ENCODE measurements at regions not wholly inside any gene's neighbourhood (a gene's known extent, or its start where the extent isn't known, plus 50 kb on each side); places are given as distances from the start of the nearest gene placed in this dataset.
A peak's percentile ranks its signal among the peaks of the same experiment; 100 is the strongest.

DNA sequence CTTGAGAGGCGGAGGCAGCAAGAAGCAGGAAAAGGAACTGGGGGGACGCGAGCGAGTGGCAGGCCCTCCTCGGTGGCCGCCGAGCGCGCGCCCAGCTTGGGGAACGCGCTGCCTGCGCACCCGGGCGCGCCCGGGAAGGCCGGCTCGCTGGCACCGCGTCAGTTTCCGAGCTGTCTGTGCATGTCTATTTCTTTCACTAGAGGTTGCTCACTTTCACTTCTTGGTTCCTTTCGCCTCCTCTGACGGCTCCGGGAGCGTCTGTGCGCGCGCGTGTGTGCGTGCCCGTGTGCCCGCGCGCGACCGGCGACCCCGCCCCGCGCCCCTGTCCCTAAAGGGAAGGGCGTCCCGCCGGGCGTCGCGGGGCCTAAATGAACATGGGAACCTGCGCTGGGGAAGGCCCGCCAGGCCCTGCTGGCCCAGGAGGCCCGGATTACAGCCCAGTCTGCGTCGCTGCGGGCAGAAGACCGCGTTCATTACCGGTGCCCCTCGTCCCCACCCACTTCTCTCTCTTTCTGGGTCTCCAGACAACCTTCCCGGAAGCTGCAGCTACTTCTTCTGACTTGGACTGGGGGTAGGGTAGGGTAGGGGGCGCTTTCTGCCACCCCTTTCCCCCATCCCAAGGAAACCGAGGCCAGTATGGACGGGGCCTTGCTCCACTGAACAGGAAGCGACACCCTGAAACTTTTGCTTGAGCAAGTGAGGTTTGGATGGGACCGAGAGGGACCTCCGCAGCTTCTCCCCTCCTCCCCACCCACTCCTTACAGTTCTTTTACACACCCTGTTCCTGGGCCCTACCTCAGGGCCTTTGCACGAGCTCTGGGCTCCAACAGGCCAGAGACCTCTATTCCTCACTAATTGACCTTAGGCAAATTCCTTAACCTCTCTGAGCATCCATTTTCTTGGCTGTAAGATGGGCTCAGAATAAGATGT is 205.8 kb upstream of the IER5L start:
- Histone ChIP-seq H3K4me1 (peaks cover 0 to 22% (median 18%) of the 10 kb centered on the region in 4 donors), H3K36me3 (no peaks in the 10 kb centered on the region), H3K9me3 (no peaks in the 10 kb centered on the region), H3K4me3 (peak overlapping the region; percentile 42 to 71 (median 57)), H3K27ac (peak overlapping the region; percentile 87 to 93 (median 88)), H3K27me3 (no peaks in the 10 kb centered on the region)
- TF ChIP-seq CTCF (IDR thresholded peaks at IDR 0.05), result peak in 1 of 4 experiments; percentile 13
- no peak for TF ChIP-seq EP300 (IDR thresholded peaks at IDR 0.05)
- TF ChIP-seq POLR2AphosphoS5 (IDR thresholded peaks at IDR 0.05), result peak in 3 of 4 donors; percentile 13 to 55 (median 49)
- intact Hi-C loops (cut with DNase I), result loop anchor here (1.0 to 5.0 kb wide), 2 partner anchors 73 to 98 kb away; no protein-coding TSS in a partner anchor
- DNase-seq, result peak; percentile 92
- WGBS, 2 donors, result 8 to 9% methylated on average over 65 of the region's 65 CpGs

GRCh38 chr9:129383019-129383560 is 205.0 kb upstream of the IER5L start:
- DNase-seq, result peak; percentile 76
- WGBS, 2 donors, result 4 to 7% methylated on average over 29 of the region's 29 CpGs
- no peak for TF ChIP-seq EP300 (IDR thresholded peaks at IDR 0.05)
- no peak for TF ChIP-seq POLR2AphosphoS5 (IDR thresholded peaks at IDR 0.05)
- TF ChIP-seq POLR2A (IDR thresholded peaks at IDR 0.05), result no peak
- TF ChIP-seq CTCF (IDR thresholded peaks at IDR 0.05), result no peak
- Histone ChIP-seq H3K4me3 (peak overlapping the region; percentile 42 to 71 (median 57)), H3K9me3 (no peaks in the 10 kb centered on the region), H3K27ac (peak overlapping the region; percentile 87 to 93 (median 88)), H3K27me3 (no peaks in the 10 kb centered on the region), H3K36me3 (no peaks in the 10 kb centered on the region), H3K4me1 (peaks cover 0 to 22% (median 18%) of the 10 kb centered on the region in 4 donors)
- intact Hi-C loops (cut with DNase I), result loop anchor here (1.0 to 5.0 kb wide), 2 partner anchors 74 to 99 kb away; no protein-coding TSS in a partner anchor

- intact Hi-C loops (cut with DNase I), result loop anchor here (1.0 to 5.0 kb wide), 2 partner anchors 75 to 100 kb away; no protein-coding TSS in a partner anchor
- Histone ChIP-seq H3K4me3 (peak overlapping the region in 3 of 4 donors; percentile 53 to 71 (median 61)), H3K36me3 (no peaks in the 10 kb centered on the region), H3K27ac (peak overlapping the region; percentile 87 to 93 (median 88)), H3K27me3 (no peaks in the 10 kb centered on the region), H3K9me3 (no peaks in the 10 kb centered on the region), H3K4me1 (peaks cover 0 to 22% (median 18%) of the 10 kb centered on the region in 4 donors)
- TF ChIP-seq POLR2AphosphoS5 (IDR thresholded peaks at IDR 0.05), result peak in 2 of 4 donors; percentile 19 to 34
- TF ChIP-seq POLR2A (IDR thresholded peaks at IDR 0.05), result no peak
- WGBS, 2 donors, result 65 to 74% methylated on average over 5 of the region's 5 CpGs
- DNase-seq, result peak; percentile 72
Observed at GRCh38 chr9:129382281-129383018, 204.4 kb upstream of the IER5L start.

DNA sequence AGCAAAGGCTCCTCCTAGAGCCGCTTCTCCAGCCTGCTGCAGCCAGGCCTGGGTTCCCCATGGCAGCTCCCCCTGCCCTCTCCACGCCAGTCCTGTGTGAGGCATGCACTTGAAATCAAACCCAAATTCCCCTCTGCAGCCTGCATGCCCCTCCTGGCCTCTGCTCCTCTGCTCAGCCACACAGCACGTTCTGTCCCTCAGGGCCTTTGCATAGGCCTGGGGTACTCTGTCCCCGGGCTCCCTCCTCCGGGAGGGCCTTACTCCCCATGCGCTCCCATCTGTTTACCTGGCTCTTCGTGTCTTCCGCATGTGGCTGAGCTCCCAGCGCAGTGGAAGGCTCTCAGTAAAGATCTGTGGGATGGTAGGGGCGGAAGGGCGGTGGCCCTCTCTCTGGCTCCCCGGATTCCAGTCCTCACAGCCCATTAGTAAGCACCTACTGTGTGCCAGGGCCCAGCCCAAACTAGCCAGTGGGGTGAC is 203.5 kb upstream of the IER5L start:
- peak; percentile 45 for DNase-seq
- no peaks in the 10 kb centered on the region for H3K36me3 ChIP-seq
- H3K4me1 ChIP-seq, result peaks cover 0 to 22% (median 18%) of the 10 kb centered on the region in 4 donors
- H3K4me3 ChIP-seq, result no peak overlapping the region
- intact Hi-C loops (cut with DNase I), result loop anchor here (5.0 kb wide), 1 partner anchor 76 kb away; no protein-coding TSS in a partner anchor
- no peaks in the 10 kb centered on the region for H3K27me3 ChIP-seq
- no peak overlapping the region for H3K27ac ChIP-seq
- no peak for TF ChIP-seq POLR2A (IDR thresholded peaks at IDR 0.05)
- no peak for TF ChIP-seq CTCF (IDR thresholded peaks at IDR 0.05)
- TF ChIP-seq EP300 (IDR thresholded peaks at IDR 0.05), result no peak
- TF ChIP-seq POLR2AphosphoS5 (IDR thresholded peaks at IDR 0.05), result no peak
- no peaks in the 10 kb centered on the region for H3K9me3 ChIP-seq
- 93 to 94% methylated on average over 12 of the region's 12 CpGs for WGBS, 2 donors
